GM21381 (cell line): ENCODE measurements at regions not wholly inside any gene's neighbourhood (a gene's known extent, or its start where the extent isn't known, plus 50 kb on each side); places are given as distances from the start of the nearest gene placed in this dataset.

ENCODE experiments used
- ATAC-seq: cut with Tn5 transposase; IDR thresholded peaks from one replicate; pipeline ENCODE4 v1.9.1; 2021; ENCODE audit warnings: mild to moderate bottlenecking, moderate library complexity; ENCODE audit not compliant: unreplicated experiment

- no peak for ATAC-seq
Observed at GRCh38 chr7:45450571-45451204, 123.5 kb upstream of the ADCY1 start.

- ATAC-seq = no peak
Observed at GRCh38 chr7:45451342-45452035, 122.7 kb upstream of the ADCY1 start.

GRCh38 chr7:45454771-45455170, 119.4 kb upstream of the ADCY1 start:
- no peak for ATAC-seq

DNA sequence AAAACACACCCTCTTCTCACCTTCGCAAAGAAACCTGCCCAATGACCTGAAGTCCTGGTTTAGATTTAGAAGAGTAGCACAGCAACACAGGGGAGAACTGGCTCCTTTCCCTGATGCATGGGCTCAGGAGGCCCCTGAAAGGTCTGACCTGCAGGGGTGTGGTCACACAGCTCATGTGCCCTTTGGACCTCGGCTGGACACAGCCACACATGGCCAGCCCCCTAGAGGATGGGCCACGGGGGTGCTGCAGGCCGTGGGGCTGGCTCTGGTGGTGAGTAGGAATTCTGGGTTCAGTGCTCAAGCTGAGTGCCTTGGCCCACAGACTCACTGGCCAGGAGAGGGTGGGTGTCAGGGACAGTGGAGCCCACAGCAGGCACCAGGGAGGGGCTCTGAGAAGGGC, 118.5 kb upstream of the ADCY1 start:
- no peak for ATAC-seq

- ATAC-seq = no peak
Observed at GRCh38 chr7:45456105-45456504, 118.1 kb upstream of the ADCY1 start.

- no peak for ATAC-seq
Observed at GRCh38 chr7:45456747-45457524, 117.2 kb upstream of the ADCY1 start.

DNA sequence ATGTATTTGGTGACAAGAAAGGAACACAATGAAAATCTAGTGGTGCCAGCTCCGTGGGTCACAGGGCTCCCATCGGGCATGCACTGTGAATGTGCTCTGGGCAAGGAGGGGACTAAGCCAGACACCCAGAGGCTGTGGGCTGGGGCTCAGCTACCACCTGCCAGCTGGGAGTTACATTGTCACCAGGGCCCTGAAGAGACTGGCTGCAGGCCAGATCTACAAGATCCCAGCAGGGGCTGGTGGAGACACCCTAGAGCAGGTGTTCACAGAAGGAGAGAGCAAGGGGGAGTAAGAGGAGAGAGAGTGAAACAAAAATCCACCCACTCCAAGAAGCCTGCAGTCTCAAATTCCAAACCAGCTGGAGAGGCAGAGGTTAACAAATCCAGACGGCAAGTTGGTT, 116.6 kb upstream of the ADCY1 start:
- ATAC-seq = no peak

DNA sequence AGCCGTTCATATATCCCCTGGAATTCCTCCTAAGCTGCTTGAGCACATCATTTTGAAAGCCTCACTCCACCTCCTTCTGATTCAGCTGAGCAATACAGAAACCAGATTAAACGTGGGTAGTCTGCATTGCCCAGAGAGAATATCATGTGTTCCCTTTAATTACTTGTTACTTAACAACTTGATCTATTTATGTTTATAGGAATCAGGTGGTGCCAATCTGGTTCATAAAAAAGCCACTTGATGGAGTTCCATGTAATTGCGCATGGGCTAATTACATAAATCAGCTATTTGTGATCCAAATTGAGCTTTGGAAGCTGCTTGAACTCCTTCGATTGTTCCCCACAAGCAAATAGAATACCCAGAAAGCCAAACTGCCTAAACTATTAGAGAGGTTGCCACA, 114.7 kb upstream of the ADCY1 start:
- ATAC-seq = no peak

DNA sequence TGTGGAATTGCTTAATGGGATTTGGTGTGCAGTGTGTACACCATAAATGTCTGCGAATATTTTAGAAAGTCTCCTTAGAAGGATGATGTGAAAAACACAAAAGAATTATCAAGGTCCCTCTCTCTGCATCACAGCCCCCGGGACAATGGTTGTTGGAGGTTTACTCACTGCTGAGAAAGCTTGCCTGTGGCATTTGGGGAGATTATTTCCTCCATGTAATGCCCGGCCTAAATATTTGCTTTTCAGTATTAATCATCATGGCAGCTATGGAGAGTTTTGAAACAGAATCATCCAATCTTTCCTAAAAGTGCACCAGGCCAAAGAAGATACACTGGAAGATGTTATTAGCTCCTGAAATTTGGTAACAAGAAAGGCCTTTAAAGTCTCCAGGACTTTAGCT, 113.8 kb upstream of the ADCY1 start:
- ATAC-seq = no peak

DNA sequence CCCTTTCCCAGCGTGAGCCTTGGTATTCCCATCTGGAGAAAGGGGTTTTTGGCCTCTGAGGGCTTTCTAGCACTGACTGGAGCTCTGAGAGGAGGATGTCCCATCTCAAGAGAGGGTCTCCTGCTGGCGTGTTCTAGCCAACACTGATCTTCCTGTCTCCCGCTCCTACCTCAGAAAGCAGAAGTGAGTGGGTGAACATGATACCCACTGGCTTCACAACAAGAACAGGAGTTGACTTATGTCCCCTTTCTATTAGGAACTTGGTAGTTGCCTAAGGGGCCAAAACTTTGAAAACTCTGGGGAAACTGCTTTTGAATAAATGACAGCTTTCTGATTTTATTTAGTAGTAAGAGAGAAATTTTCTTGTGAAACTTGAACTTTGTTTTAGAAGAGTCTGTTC, 113.1 kb upstream of the ADCY1 start:
- ATAC-seq = no peak

- ATAC-seq = no peak
Observed at GRCh38 chr7:45469103-45469502, 105.1 kb upstream of the ADCY1 start.

GRCh38 chr7:45470031-45470430, 104.1 kb upstream of the ADCY1 start:
- ATAC-seq = no peak

- no peak for ATAC-seq
Observed at GRCh38 chr7:45479781-45480180, 94.4 kb upstream of the ADCY1 start.

DNA sequence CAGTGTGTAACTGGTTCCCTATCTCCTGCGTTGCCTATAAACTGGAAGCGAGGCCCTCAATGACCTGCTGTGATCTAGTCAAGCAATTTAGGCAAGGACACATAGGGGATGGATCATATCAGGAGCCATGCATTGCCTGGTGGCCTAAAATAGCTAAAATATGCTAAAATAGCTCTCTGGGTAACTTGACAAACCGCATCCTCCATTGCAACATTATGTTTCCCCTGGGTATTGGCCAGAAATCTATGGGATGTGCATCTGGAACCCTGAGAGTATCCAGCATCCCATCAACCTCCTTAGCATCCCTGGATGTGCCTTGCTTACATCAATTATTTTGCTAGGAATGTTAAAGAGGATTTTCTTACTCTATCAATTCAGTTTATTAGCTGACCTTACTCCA, 91.7 kb upstream of the ADCY1 start:
- no peak for ATAC-seq

DNA sequence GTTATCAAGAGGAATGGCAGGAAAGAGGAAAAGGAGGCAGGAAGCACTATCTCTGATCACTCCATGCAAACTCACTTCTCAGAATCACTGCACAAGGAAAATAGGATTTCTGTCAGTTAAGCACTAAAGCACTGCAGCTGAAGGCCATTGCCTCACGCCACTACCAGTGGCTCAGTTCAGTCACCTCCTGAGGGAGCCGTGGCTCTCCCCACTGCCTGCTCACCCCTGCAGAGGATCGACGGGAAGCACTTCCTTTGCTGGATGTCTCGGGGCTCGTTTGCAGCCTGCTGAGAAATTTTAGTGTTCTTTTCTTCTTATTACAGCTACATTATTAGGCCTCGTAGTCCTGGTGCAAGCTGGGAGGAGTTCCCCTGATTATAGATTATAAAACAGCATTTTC, 90.1 kb upstream of the ADCY1 start:
- no peak for ATAC-seq

DNA sequence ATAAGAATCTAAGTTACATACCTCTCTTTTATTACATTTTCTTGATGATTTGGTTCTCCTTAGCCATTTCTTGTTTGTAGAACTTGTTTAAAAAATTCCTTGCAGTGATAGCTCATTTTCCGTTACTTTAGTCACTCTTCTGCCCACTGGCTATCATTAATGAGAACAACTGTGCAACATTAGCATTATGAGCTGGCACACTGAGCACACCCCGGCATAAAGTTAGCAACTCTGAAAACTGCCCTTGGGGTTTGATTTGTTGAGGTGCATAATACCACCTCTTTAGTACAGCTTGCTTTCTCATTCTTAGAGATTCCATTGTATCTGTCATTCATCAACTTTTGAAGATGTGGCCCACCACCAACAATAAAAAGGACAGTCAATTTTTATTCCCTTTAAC, 87.6 kb upstream of the ADCY1 start:
- ATAC-seq = no peak

- ATAC-seq = no peak
Observed at GRCh38 chr7:45494885-45495284, 79.3 kb upstream of the ADCY1 start.

- no peak for ATAC-seq
Observed at GRCh38 chr7:45495618-45496017, 78.5 kb upstream of the ADCY1 start.

- ATAC-seq = no peak
Observed at GRCh38 chr7:45500257-45500656, 73.9 kb upstream of the ADCY1 start.

GRCh38 chr7:45501791-45502190, 72.4 kb upstream of the ADCY1 start:
- ATAC-seq = no peak

DNA sequence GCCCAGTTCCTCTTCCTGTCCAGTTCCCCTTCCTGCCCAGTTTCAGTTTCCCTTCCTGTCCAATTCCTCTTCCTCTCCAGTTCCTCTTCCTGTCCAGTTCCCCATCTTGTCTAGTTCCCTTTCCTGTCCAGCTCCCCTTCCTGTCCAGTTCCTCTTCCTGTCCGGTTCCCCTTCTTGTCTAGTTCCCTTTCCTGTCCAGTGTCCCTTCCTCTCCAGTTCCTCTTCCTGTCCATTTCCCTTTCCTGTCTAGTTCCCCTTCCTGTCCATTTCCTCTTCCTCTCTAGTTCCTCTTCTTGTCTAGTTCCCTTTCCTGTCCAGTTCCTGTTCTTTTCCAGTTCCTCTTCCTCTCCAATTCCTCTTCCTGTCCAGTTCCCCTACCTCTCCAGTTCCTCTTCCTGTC, 68.1 kb upstream of the ADCY1 start:
- ATAC-seq = no peak

DNA sequence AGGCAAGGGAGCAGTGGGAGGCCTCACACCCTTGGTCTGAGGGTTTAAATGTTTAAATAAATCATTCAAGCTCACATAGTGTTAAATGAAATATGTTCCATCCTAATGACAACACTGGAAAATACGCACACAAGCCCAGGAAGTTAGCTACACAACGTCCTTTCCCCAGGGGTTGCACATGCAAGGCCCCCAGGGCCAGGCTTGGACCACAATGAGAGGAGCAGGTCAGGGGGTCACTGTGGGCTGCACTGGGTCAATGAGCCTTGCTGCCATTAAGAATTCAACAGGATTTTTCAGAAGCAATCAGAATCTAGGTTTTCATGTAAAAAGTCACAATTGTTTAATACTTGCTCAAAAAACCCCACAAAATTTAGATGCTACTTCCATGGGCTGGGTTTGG, 64.9 kb upstream of the ADCY1 start:
- no peak for ATAC-seq
